Prostate gland (tissue), 2 donors: ENCODE measurements at regions not wholly inside any gene's neighbourhood (a gene's known extent, or its start where the extent isn't known, plus 50 kb on each side); places are given as distances from the start of the nearest gene placed in this dataset.

Experiments used
- POLR2A ChIP-seq: fragments of 450-650 bp; IDR thresholded peaks from one replicate; pipeline ENCODE4 v1.6.1; 2016; ENCODE audit warnings: antibody characterized with exemption, mild to moderate bottlenecking
- TF ChIP-seq, protein P1 (sequence below), 4 experiments: fragments of 200-600 bp in 2 of 4; fragments of 450-650 bp in 2 of 4; sonication (generic) in 2 of 4; IDR thresholded peaks; 1 replicate in 3 of 4; 2 replicates in 1 of 4; pipeline ENCODE4 v1.5.1; 2016 to 2019; ENCODE audit warnings: antibody characterized with exemption in 4 of 4, mild to moderate bottlenecking in 2 of 4, moderate library complexity in 2 of 4

DNA sequence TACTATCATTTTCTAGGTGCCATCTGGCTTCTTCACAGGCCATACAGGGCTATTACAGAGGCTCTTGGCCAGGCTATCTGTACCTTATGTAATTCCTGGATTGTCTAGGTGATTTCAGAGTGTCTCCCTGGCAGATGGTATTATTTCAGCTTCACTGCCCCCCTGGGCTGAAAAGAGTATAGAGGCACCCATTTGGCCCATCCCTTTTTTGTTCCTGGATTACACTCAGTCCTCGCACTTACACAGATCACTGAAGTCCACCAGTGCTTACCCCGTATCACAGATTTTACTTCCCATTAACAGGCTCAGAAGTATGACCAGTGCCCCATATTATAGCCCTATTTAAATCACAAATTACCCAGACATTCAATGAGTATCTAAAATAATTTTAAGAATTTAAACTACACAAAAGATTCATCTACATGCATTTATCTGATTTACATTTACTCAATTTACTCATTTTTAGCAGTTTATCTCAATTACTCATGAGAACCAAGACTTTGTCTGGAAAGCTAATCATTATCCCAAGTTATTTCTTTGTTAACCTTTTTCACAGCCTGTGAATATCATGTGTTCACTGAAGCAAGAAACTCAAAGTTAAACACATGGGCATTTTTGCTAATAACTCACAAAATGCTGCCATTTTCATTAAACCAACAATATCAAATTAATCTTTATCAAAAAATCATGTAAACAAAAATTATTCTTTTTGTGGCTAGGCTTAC lies 121.0 kb downstream of the PCDH20 start:
- TF ChIP-seq, protein P1, sequence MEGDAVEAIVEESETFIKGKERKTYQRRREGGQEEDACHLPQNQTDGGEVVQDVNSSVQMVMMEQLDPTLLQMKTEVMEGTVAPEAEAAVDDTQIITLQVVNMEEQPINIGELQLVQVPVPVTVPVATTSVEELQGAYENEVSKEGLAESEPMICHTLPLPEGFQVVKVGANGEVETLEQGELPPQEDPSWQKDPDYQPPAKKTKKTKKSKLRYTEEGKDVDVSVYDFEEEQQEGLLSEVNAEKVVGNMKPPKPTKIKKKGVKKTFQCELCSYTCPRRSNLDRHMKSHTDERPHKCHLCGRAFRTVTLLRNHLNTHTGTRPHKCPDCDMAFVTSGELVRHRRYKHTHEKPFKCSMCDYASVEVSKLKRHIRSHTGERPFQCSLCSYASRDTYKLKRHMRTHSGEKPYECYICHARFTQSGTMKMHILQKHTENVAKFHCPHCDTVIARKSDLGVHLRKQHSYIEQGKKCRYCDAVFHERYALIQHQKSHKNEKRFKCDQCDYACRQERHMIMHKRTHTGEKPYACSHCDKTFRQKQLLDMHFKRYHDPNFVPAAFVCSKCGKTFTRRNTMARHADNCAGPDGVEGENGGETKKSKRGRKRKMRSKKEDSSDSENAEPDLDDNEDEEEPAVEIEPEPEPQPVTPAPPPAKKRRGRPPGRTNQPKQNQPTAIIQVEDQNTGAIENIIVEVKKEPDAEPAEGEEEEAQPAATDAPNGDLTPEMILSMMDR (IDR thresholded peaks at IDR 0.05), result no peak
- TF ChIP-seq POLR2A, result no peak
